ENCODE measurements at regions not wholly inside any gene's neighbourhood (a gene's known extent, or its start where the extent isn't known, plus 50 kb on each side); places are given as distances from the start of the nearest gene placed in this dataset.

GRCh38 chr4:125940426-125940825 is 625.7 kb downstream of the FAT4 start:
- no peak for TF ChIP-seq CTCF (IDR thresholded peaks at IDR 0.05; ENCODE audit: borderline replicate concordance, extremely low read depth, insufficient read depth)
- no peaks in the 10 kb centered on the region for H3K4me1 ChIP-seq (ENCODE audit: control insufficient read depth in 2 of 3, insufficient read depth in 2 of 3, low read depth in 1 of 3, low read length in 3 of 3)
- H3K9ac ChIP-seq (ENCODE audit: low read length in 3 of 3), result no peak overlapping the region
- DNase-seq (no peak), FAIRE-seq (no peak)
- no peak overlapping the region for H3K4me3 ChIP-seq (ENCODE audit: low read length in 3 of 3)
- H3K9me3 ChIP-seq (ENCODE audit: control insufficient read depth in 2 of 3, insufficient read depth in 1 of 3, low read length in 3 of 3), result no peaks in the 10 kb centered on the region
- H3K27me3 ChIP-seq (ENCODE audit: control insufficient read depth, insufficient read depth, low read length), result no peaks in the 10 kb centered on the region
- no peak overlapping the region for H3K27ac ChIP-seq (ENCODE audit: low read depth in 2 of 2, low read length in 2 of 2)
- H3K36me3 ChIP-seq (ENCODE audit: control insufficient read depth in 2 of 3, insufficient read depth in 3 of 3, low read length in 3 of 3), result no peaks in the 10 kb centered on the region
- intact Hi-C loops (cut with DNase I), result no loop called here

- DNase-seq (no peak), FAIRE-seq (no peak)
- TF ChIP-seq CTCF (IDR thresholded peaks at IDR 0.05; ENCODE audit: borderline replicate concordance, extremely low read depth, insufficient read depth), result no peak
- no peaks in the 10 kb centered on the region for H3K4me1 ChIP-seq (ENCODE audit: control insufficient read depth in 2 of 3, insufficient read depth in 2 of 3, low read depth in 1 of 3, low read length in 3 of 3)
- intact Hi-C loops (cut with DNase I), result no loop called here
- H3K4me3 ChIP-seq (ENCODE audit: low read length in 3 of 3), result no peak overlapping the region
- no peaks in the 10 kb centered on the region for H3K27me3 ChIP-seq (ENCODE audit: control insufficient read depth, insufficient read depth, low read length)
- H3K9ac ChIP-seq (ENCODE audit: low read length in 3 of 3), result no peak overlapping the region
- H3K9me3 ChIP-seq (ENCODE audit: control insufficient read depth in 2 of 3, insufficient read depth in 1 of 3, low read length in 3 of 3), result no peaks in the 10 kb centered on the region
- no peaks in the 10 kb centered on the region for H3K36me3 ChIP-seq (ENCODE audit: control insufficient read depth in 2 of 3, insufficient read depth in 3 of 3, low read length in 3 of 3)
- H3K27ac ChIP-seq (ENCODE audit: low read depth in 2 of 2, low read length in 2 of 2), result no peak overlapping the region
Measured at GRCh38 chr4:125944966-125945365, 630.2 kb downstream of the FAT4 start.

- Histone ChIP-seq H3K27ac (ENCODE audit: low read depth in 2 of 2, low read length in 2 of 2) (no peak overlapping the region), H3K27me3 (ENCODE audit: control insufficient read depth, insufficient read depth, low read length) (no peaks in the 10 kb centered on the region), H3K36me3 (ENCODE audit: control insufficient read depth in 2 of 3, insufficient read depth in 3 of 3, low read length in 3 of 3) (no peaks in the 10 kb centered on the region), H3K9ac (ENCODE audit: low read length in 3 of 3) (no peak overlapping the region), H3K4me3 (ENCODE audit: low read length in 3 of 3) (no peak overlapping the region), H3K4me1 (ENCODE audit: control insufficient read depth in 2 of 3, insufficient read depth in 2 of 3, low read depth in 1 of 3, low read length in 3 of 3) (no peaks in the 10 kb centered on the region), H3K9me3 (ENCODE audit: control insufficient read depth in 2 of 3, insufficient read depth in 1 of 3, low read length in 3 of 3) (no peaks in the 10 kb centered on the region)
- no peak for FAIRE-seq
- intact Hi-C loops (cut with DNase I), result no loop called here
- no peak for DNase-seq
- TF ChIP-seq CTCF (IDR thresholded peaks at IDR 0.05; ENCODE audit: borderline replicate concordance, extremely low read depth, insufficient read depth), result no peak
Measured at GRCh38 chr4:125948021-125948420, 633.3 kb downstream of the FAT4 start.

GRCh38 chr4:125951261-125951887 is 636.6 kb downstream of the FAT4 start:
- H3K9ac ChIP-seq (ENCODE audit: low read length in 3 of 3), result no peak overlapping the region
- H3K4me3 ChIP-seq (ENCODE audit: low read length in 3 of 3), result no peak overlapping the region
- H3K27me3 ChIP-seq (ENCODE audit: control insufficient read depth, insufficient read depth, low read length), result no peaks in the 10 kb centered on the region
- no peak for TF ChIP-seq CTCF (IDR thresholded peaks at IDR 0.05; ENCODE audit: borderline replicate concordance, extremely low read depth, insufficient read depth)
- no peak overlapping the region for H3K27ac ChIP-seq (ENCODE audit: low read depth in 2 of 2, low read length in 2 of 2)
- FAIRE-seq (no peak), DNase-seq (peak in 1 of 5 donors; percentile 7)
- intact Hi-C loops (cut with DNase I), result no loop called here
- no peaks in the 10 kb centered on the region for H3K9me3 ChIP-seq (ENCODE audit: control insufficient read depth in 2 of 3, insufficient read depth in 1 of 3, low read length in 3 of 3)
- H3K4me1 ChIP-seq (ENCODE audit: control insufficient read depth in 2 of 3, insufficient read depth in 2 of 3, low read depth in 1 of 3, low read length in 3 of 3), result no peaks in the 10 kb centered on the region
- no peaks in the 10 kb centered on the region for H3K36me3 ChIP-seq (ENCODE audit: control insufficient read depth in 2 of 3, insufficient read depth in 3 of 3, low read length in 3 of 3)

Measured in kidney (tissue), 13 donors.